ENCODE measurements at regions not wholly inside any gene's neighbourhood (a gene's known extent, or its start where the extent isn't known, plus 50 kb on each side); places are given as distances from the start of the nearest gene placed in this dataset.

DNA sequence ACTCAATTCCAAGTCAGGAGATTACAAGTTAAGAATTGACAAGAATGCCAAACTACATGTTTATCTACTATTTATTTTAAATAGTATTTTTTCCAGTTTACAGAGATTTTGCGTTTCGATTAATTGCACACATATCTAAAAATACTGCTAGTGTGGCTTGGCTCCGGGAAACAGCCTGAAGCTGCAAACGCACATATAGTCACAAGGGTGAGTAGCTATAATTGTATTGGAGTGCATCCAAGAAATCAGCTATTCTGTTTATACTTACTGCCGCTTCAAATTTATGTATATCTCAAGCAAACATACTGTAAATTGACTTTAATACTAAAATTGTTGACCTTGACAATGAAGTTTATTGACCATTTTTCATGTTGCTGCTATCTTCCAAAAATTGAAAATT is 77.0 kb upstream of the PLSCR5 start:
- no peak for DNase-seq (ENCODE audit: low read depth in 4 of 4, low spot score in 3 of 4)

DNA sequence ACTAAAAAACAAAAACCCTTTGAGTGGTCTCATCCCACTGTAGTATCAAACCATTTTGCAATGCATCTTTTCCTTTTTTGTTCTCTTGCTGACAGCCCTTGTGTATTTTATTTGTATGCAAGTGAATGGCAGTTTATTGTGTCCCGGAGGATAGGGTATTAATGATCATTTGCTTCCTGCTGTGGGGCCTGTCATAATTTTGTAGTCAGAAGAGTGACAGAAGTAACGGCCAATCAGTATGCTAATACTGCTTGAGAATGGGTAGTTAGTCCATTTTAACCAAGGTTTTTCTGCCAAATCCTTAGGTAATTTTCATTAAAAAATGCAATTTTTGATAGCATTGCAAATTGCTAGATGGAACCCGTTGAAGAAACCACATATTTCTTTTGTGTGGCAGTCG is 75.5 kb upstream of the PLSCR5 start:
- DNase-seq (ENCODE audit: low read depth in 4 of 4, low spot score in 3 of 4): no peak

DNA sequence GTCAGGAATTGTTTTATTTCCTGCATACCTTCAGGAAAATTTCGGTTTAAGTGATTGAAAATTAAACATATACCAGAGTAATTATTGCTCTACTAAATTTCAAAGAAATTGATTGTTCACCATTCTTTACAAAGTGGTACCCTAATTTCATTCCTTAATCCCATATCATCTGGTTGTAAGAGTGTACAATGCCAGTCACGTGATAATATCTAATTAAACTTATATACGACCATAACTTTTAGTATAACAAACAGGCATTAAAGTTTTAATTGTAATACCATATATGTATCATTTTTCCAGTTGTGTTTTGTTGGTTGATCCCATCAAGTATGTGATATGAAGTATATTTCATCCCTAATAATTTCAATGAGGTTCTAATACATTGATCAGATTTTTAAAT is 74.8 kb upstream of the PLSCR5 start:
- no peak for DNase-seq (ENCODE audit: low read depth in 4 of 4, low spot score in 3 of 4)

DNA sequence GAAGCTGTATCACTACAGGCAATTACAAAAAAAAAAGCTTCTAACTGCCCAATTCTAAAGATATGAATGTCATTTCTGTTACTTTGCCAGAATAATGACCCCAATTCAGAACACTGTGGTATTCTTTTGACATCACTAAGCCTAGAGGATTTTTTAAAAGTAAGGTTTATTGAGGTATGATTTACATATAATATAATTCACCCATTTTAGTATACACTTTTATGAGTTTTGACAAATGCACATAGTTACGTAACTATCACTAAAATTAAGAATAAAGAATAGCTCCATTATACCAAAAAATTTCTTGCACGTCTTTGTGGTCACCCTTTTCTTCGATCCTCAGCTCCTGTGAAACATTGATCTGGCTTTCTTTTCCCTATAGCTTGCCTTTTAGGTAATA is 74.0 kb upstream of the PLSCR5 start:
- no peak for DNase-seq (ENCODE audit: low read depth in 4 of 4, low spot score in 3 of 4)

DNA sequence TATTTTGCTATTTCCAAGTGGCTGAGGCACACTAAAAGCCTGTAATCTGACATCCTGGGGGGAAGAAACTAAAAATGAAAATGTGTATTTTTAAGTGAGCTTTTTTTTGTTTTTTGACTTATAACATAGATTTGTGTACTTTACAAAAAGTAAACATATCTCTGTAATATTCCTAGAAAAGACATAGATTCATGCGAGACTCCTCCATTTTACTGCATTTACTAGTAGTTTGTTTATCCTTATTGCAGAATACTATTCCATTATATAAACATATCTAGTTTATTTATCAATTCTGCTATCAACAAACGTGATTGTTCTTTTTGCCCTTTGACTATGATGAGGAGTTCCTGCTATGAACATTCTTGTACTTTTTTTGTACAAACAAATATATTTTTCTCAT is 67.8 kb upstream of the PLSCR5 start:
- DNase-seq (ENCODE audit: low read depth in 4 of 4, low spot score in 3 of 4): no peak

DNA sequence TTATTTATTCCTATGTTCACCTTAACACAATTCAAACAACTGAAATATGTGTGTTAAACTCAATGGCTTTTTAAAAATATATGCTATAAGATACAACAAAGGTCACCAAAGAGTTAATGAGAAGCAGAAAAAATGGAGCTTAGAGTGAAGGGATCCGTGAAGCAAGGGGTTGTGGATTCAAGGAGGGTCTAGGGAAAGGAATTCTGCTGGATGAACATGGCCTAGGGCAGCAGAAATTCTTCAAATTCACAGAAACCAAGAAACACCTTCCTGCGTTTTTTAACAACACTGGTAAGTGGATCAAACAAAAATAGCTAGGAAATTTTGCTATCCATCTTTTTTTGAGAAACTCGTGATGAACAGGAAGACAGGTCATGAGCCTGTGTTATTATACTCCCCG is 59.3 kb upstream of the PLSCR5 start:
- no peak for DNase-seq (ENCODE audit: low read depth in 4 of 4, low spot score in 3 of 4)

DNA sequence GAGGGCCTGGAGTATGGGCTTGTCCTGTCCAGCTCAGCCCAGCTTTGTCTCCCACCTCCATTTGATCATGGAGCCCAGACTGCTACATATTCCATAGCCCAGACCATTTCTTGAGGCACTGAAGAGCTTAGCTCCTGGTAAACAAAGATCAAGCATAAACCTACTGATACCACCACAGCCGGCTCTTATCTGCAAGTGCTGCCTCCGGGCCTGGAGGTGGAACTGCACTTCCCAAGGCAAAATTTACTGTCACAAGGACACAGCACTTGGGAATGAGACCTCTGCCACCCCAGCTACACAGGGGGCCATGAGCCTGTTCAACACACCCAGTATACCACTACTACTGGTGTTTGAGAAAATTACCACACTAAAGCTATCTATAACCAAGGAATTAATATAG is 53.7 kb upstream of the PLSCR5 start:
- DNase-seq (ENCODE audit: low read depth in 4 of 4, low spot score in 3 of 4): no peak

DNA sequence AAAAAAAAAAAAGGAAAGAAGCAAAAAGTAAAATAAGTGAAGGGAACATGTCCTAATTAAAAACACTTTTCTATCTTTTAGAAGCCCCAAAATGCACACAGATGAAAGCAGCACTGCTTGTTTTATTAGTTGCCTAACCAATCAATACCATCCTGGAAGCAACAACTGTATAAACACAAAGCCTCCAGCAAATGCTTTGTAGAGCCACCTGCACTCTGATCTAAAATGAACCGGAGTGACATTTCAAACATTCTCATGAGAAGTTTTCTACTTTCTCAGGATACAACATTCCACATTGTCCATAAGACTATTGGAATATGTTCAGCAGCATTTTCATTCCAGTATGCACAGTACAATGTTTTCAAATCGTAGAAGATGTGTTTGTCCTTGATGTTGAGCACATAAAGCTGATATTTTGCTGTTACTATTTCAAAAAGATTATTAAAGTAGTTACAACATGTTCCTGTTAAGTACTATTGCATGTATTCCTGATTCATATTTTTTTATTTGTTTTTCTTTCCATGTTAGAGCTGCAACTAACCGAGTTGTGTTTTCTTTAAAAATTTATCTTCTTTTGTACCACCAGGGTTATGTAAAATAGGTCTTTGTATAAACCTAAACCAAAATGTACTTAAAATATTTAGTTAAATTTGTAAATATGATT is 50.3 kb upstream of the PLSCR5 start:
- DNase-seq (ENCODE audit: low read depth in 4 of 4, low spot score in 3 of 4): no peak
